ENCODE measurements at regions not wholly inside any gene's neighbourhood (a gene's known extent, or its start where the extent isn't known, plus 50 kb on each side); places are given as distances from the start of the nearest gene placed in this dataset.

- no peak for ATAC-seq
- no peak for TF ChIP-seq CTCF (IDR thresholded peaks at IDR 0.05)
- ChIA-PET POLR2A (no interaction called here), CTCF (no interaction called here)
- Mint-ChIP-seq H3K27ac (no peak overlapping the region), H3K36me3 (ENCODE audit: low read depth) (no peaks in the 10 kb centered on the region), H3K27me3 (peaks cover 3% of the 10 kb centered on the region), H3K4me1 (ENCODE audit: low read depth) (no peaks in the 10 kb centered on the region), H3K4me3 (no peak overlapping the region), H3K9me3 (no peaks in the 10 kb centered on the region)
- no peak for DNase-seq
- intact Hi-C loops (cut with micrococcal nuclease): no loop called here
Observed at GRCh38 chr11:82610671-82611070, 123.0 kb downstream of the FAM181B start.

DNA sequence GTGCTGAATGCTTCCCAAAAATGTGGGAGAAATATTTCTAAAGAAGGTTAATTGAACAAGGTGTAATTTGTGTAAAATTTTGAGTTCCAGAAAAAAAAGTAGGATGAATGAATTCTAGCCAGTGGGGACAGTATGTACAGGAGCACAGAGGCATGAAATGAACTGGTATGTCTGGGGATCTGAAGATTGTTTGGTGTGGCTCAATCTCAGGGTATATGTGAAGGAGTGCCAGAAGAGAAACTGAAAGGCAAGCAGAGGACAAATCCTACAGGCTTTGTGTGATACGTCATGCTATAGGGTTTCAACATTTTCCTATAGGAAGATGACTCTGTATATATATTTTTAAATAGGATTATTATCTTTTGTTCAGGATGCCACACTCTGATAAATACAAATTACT, 126.9 kb downstream of the FAM181B start:
- TF ChIP-seq CTCF (IDR thresholded peaks at IDR 0.05): no peak

GRCh38 chr11:82601711-82602110, 132.0 kb downstream of the FAM181B start:
- Mint-ChIP-seq H3K9me3 (no peaks in the 10 kb centered on the region), H3K36me3 (ENCODE audit: low read depth) (no peaks in the 10 kb centered on the region), H3K27me3 (peaks cover under 1% of the 10 kb centered on the region), H3K4me1 (ENCODE audit: low read depth) (no peaks in the 10 kb centered on the region), H3K4me3 (no peak overlapping the region), H3K27ac (no peak overlapping the region)
- no peak for DNase-seq
- CTCF ChIA-PET: no interaction called here
- POLR2A ChIA-PET: no interaction called here
- no peak for TF ChIP-seq CTCF (IDR thresholded peaks at IDR 0.05)
- no peak for ATAC-seq
- intact Hi-C loops (cut with micrococcal nuclease): no loop called here

More for the DNA sequence above, 126.9 kb downstream of the FAM181B start:
- Mint-ChIP-seq H3K27me3 (peaks cover 2% of the 10 kb centered on the region), H3K4me1 (ENCODE audit: low read depth) (no peaks in the 10 kb centered on the region), H3K36me3 (ENCODE audit: low read depth) (no peaks in the 10 kb centered on the region), H3K27ac (no peak overlapping the region), H3K4me3 (no peak overlapping the region), H3K9me3 (no peaks in the 10 kb centered on the region)
- no peak for DNase-seq
- POLR2A ChIA-PET: no interaction called here
- no peak for ATAC-seq
- CTCF ChIA-PET: no interaction called here
- intact Hi-C loops (cut with micrococcal nuclease): no loop called here

GRCh38 chr11:82599836-82600235, 133.8 kb downstream of the FAM181B start:
- ChIA-PET CTCF (no interaction called here), POLR2A (no interaction called here)
- no peaks in the 10 kb centered on the region for H3K36me3 Mint-ChIP-seq (ENCODE audit: low read depth)
- ATAC-seq (no peak), DNase-seq (no peak)
- H3K4me3 Mint-ChIP-seq: no peak overlapping the region
- no peak for TF ChIP-seq CTCF (IDR thresholded peaks at IDR 0.05)
- H3K27me3 Mint-ChIP-seq: no peaks in the 10 kb centered on the region
- no peaks in the 10 kb centered on the region for H3K4me1 Mint-ChIP-seq (ENCODE audit: low read depth)
- no peaks in the 10 kb centered on the region for H3K9me3 Mint-ChIP-seq
- intact Hi-C loops (cut with micrococcal nuclease): no loop called here
- no peak overlapping the region for H3K27ac Mint-ChIP-seq

GRCh38 chr11:82586581-82586980, 147.1 kb downstream of the FAM181B start:
- CTCF ChIA-PET: no interaction called here
- DNase-seq (no peak), ATAC-seq (no peak)
- no peak for TF ChIP-seq CTCF (IDR thresholded peaks at IDR 0.05)
- H3K4me3 Mint-ChIP-seq: no peak overlapping the region
- no peaks in the 10 kb centered on the region for H3K4me1 Mint-ChIP-seq (ENCODE audit: low read depth)
- H3K9me3 Mint-ChIP-seq: no peaks in the 10 kb centered on the region
- H3K27ac Mint-ChIP-seq: no peak overlapping the region
- no peaks in the 10 kb centered on the region for H3K27me3 Mint-ChIP-seq
- no peaks in the 10 kb centered on the region for H3K36me3 Mint-ChIP-seq (ENCODE audit: low read depth)
- intact Hi-C loops (cut with micrococcal nuclease): no loop called here
- POLR2A ChIA-PET: no interaction called here
